Naive thymus-derived CD4-positive, alpha-beta T cell (primary cell): ENCODE measurements at regions not wholly inside any gene's neighbourhood (a gene's known extent, or its start where the extent isn't known, plus 50 kb on each side); places are given as distances from the start of the nearest gene placed in this dataset.

Source experiments
- ATAC-seq: fragments of 150-1000 bp; cut with Tn5 transposase; 2 replicates; pipeline ENCODE4 v1.10.0; 2021; ENCODE audit warnings: mild to moderate bottlenecking, moderate library complexity
- CTCF ChIA-PET: fragments of 350-600 bp; sonication (Branson Sonifier 250); formaldehyde crosslinking; loops from one replicate; lab custom pipeline; 2021; ENCODE audit warnings: antibody characterized with exemption; lab: Charles Lee
- POLR2A ChIA-PET: fragments of 350-600 bp; sonication (Branson Sonifier 250); formaldehyde crosslinking; loops from one replicate; lab custom pipeline; 2021; ENCODE audit warnings: antibody characterized with exemption, inconsistent platforms; lab: Charles Lee
- DNase-seq, 9 donors: peaks; one replicate each; pipeline versions ENCODE4 v3.0.0 to v3.0.0-alpha.2; 2020 to 2022; ENCODE audit warnings: mixed read lengths in 1 of 9
- H3K27ac ChIP-seq: one replicate; pipeline ENCODE4 v1.7.0; 2013; ENCODE audit warnings: mild to moderate bottlenecking, low read depth, low read length, moderate library complexity
- H3K27me3 ChIP-seq, 2 donors: one replicate each; pipeline ENCODE4 v1.7.0; 2013; ENCODE audit warnings: low read length in 2 of 2, mild to moderate bottlenecking in 2 of 2, moderate library complexity in 2 of 2; ENCODE audit not compliant: control insufficient read depth in 2 of 2, insufficient read depth in 2 of 2
- H3K36me3 ChIP-seq, 3 experiments: 1 replicate in 2 of 3; 2 replicates in 1 of 3; pipeline ENCODE4 v1.7.0; 2013; ENCODE audit warnings: low read length in 3 of 3, mild to moderate bottlenecking in 3 of 3, moderate library complexity in 1 of 3; ENCODE audit not compliant: insufficient read depth in 3 of 3, control insufficient read depth in 2 of 3
- H3K4me1 ChIP-seq, 2 donors: one replicate each; pipeline ENCODE4 v1.7.0; 2013; ENCODE audit warnings: low read length in 2 of 2, mild to moderate bottlenecking in 2 of 2, moderate library complexity in 1 of 2; ENCODE audit not compliant: control insufficient read depth in 2 of 2, insufficient read depth in 2 of 2
- H3K4me3 ChIP-seq: 2 replicates; pipeline ENCODE4 v1.7.0; 2013; ENCODE audit warnings: mild to moderate bottlenecking, low read length
- H3K9me3 ChIP-seq, 3 experiments: 1 replicate in 2 of 3; 2 replicates in 1 of 3; pipeline ENCODE4 v1.7.0; 2013; ENCODE audit warnings: low read length in 3 of 3; ENCODE audit not compliant: control insufficient read depth in 2 of 3
- H3K27ac Mint-ChIP-seq, 9 donors: one replicate each; pipeline ENCODE4 v1.8.0; 2020 to 2022; ENCODE audit warnings: mixed read lengths in 9 of 9, mild to moderate bottlenecking in 8 of 9, moderate library complexity in 5 of 9, inconsistent platforms in 2 of 9
- H3K27me3 Mint-ChIP-seq, 5 donors: one replicate each; pipeline ENCODE4 v1.8.0; 2021 to 2022; ENCODE audit warnings: mixed read lengths in 5 of 5, mild to moderate bottlenecking in 1 of 5
- H3K36me3 Mint-ChIP-seq, 5 donors: one replicate each; pipeline ENCODE4 v1.8.0; 2020 to 2022; ENCODE audit warnings: mixed read lengths in 5 of 5, mild to moderate bottlenecking in 3 of 5, inconsistent platforms in 1 of 5
- H3K4me1 Mint-ChIP-seq, 7 donors: one replicate each; pipeline ENCODE4 v1.8.0; 2020 to 2022; ENCODE audit warnings: mixed read lengths in 7 of 7, mild to moderate bottlenecking in 3 of 7, inconsistent platforms in 1 of 7
- H3K4me3 Mint-ChIP-seq, 10 donors: one replicate each; pipeline ENCODE4 v1.8.0; 2020 to 2022; ENCODE audit warnings: mild to moderate bottlenecking in 10 of 10, mixed read lengths in 10 of 10, moderate library complexity in 6 of 10, inconsistent platforms in 2 of 10
- H3K9me3 Mint-ChIP-seq, 11 donors: one replicate each; pipeline ENCODE4 v1.8.0; 2020 to 2022; ENCODE audit warnings: mixed read lengths in 11 of 11, mild to moderate bottlenecking in 4 of 11, inconsistent platforms in 1 of 11, moderate library complexity in 1 of 11
- intact Hi-C, 2 donors: fragments of 100-400 bp; cut with micrococcal nuclease; formaldehyde crosslinking; loops; one replicate each; pipeline ENCODE4 v1.15.1; 2023

DNA sequence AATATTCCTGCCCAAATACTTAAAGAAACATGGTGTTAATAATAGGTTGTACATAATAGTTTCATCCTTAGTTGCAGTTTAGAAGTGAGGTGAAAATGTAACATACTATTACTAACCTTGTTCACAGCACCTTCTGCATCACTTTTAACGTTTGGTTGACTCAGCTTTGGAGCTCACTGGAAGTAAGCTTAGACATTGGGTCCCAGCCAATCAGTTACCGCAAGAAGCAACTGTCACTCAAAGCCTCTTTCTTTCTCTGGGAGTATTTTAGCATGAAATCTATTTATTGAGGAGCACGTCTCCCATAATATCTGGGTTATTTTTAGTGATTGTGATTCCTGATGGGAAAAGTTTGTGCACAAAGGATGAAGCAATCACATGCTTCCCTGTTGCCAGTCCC is 472.6 kb downstream of the SNAPC1 start:
- Mint-ChIP-seq H3K4me3 (no peak overlapping the region), H3K36me3 (no peaks in the 10 kb centered on the region), H3K27ac (no peak overlapping the region), H3K4me1 (no peaks in the 10 kb centered on the region), H3K9me3 (peaks cover 7 to 31% (median 17%) of the 10 kb centered on the region in 11 donors), H3K27me3 (peaks cover 0 to 32% (median 2%) of the 10 kb centered on the region in 5 donors)
- H3K27me3 ChIP-seq, result no peaks in the 10 kb centered on the region
- ChIA-PET CTCF (no interaction called here), POLR2A (no interaction called here)
- no peak for ATAC-seq
- intact Hi-C loops, result no loop called here
- peaks cover 0 to 9% (median 0%) of the 10 kb centered on the region in 3 experiments for H3K9me3 ChIP-seq
- no peaks in the 10 kb centered on the region for H3K4me1 ChIP-seq
- DNase-seq, result no peak
- H3K36me3 ChIP-seq, result no peaks in the 10 kb centered on the region
- H3K27ac ChIP-seq, result no peak overlapping the region
- H3K4me3 ChIP-seq, result no peak overlapping the region

- no peaks in the 10 kb centered on the region for H3K36me3 Mint-ChIP-seq
- no peaks in the 10 kb centered on the region for H3K4me1 Mint-ChIP-seq
- H3K4me3 Mint-ChIP-seq, result no peak overlapping the region
- no peaks in the 10 kb centered on the region for H3K9me3 ChIP-seq
- no peak overlapping the region for H3K27ac Mint-ChIP-seq
- no peaks in the 10 kb centered on the region for H3K4me1 ChIP-seq
- H3K27me3 Mint-ChIP-seq, result peaks cover 0 to 22% (median 16%) of the 10 kb centered on the region in 5 donors
- no peak overlapping the region for H3K4me3 ChIP-seq
- ChIA-PET CTCF (no interaction called here), POLR2A (no interaction called here)
- H3K27ac ChIP-seq, result no peak overlapping the region
- H3K36me3 ChIP-seq, result no peaks in the 10 kb centered on the region
- H3K9me3 Mint-ChIP-seq, result peaks cover 0 to 14% (median 4%) of the 10 kb centered on the region in 11 donors
- ATAC-seq, result no peak
- no peaks in the 10 kb centered on the region for H3K27me3 ChIP-seq
- intact Hi-C loops, result no loop called here
- no peak for DNase-seq
Observed at GRCh38 chr14:62244221-62244620, 482.0 kb downstream of the SNAPC1 start.

DNA sequence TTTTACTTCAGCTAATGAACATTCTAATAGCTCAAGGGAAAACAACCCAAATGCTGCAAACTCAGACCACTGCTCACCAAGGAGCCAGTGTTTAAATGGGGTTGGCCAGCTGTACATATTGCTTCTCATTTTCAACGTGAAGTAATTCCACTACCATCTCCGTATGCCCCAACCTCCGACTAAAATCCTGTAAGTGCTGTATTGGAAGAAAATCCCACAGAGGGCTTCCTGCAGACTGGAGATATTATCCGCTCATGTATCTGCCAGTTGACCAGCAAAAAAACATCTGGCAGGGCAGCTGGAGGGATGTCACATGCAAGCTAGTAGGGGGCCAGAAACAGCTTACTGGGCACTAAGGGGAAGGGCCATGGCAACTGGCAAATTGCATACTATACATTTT is 485.0 kb downstream of the SNAPC1 start:
- H3K27ac Mint-ChIP-seq, result no peak overlapping the region
- Histone ChIP-seq H3K9me3 (no peaks in the 10 kb centered on the region), H3K4me3 (no peak overlapping the region), H3K27me3 (no peaks in the 10 kb centered on the region), H3K4me1 (no peaks in the 10 kb centered on the region), H3K36me3 (no peaks in the 10 kb centered on the region), H3K27ac (no peak overlapping the region)
- peaks cover 0 to 14% (median 4%) of the 10 kb centered on the region in 11 donors for H3K9me3 Mint-ChIP-seq
- peaks cover 0 to 14% (median 12%) of the 10 kb centered on the region in 5 donors for H3K27me3 Mint-ChIP-seq
- no peaks in the 10 kb centered on the region for H3K36me3 Mint-ChIP-seq
- no peaks in the 10 kb centered on the region for H3K4me1 Mint-ChIP-seq
- DNase-seq (no peak), ATAC-seq (no peak)
- CTCF ChIA-PET, result no interaction called here
- POLR2A ChIA-PET, result no interaction called here
- intact Hi-C loops, result no loop called here
- H3K4me3 Mint-ChIP-seq, result no peak overlapping the region

DNA sequence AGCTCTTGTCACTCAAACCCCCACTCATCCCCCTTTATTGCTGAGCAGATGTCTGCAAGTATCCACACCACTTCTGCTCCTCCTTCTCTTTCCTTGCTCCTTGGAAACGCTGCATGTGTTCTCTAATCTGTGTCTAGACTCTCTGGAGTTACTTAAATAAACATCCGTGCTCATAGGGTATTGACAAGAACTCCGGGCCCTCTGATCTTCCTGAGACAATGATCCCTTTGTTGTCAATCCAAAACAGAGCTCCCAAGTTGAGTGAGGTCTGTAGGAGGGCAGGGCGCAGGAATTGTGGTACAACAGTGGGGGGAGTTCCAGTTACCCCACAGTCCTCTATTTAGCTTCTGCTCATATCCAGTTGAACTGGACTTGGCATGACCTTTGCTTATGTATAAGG is 489.0 kb downstream of the SNAPC1 start:
- Histone ChIP-seq H3K9me3 (no peaks in the 10 kb centered on the region), H3K4me3 (no peak overlapping the region), H3K4me1 (no peaks in the 10 kb centered on the region), H3K27me3 (no peaks in the 10 kb centered on the region), H3K27ac (no peak overlapping the region), H3K36me3 (no peaks in the 10 kb centered on the region)
- Mint-ChIP-seq H3K36me3 (no peaks in the 10 kb centered on the region), H3K9me3 (peaks cover 0 to 7% (median 0%) of the 10 kb centered on the region in 11 donors), H3K4me1 (no peaks in the 10 kb centered on the region), H3K4me3 (no peak overlapping the region), H3K27ac (no peak overlapping the region), H3K27me3 (peaks cover 0 to 27% (median 10%) of the 10 kb centered on the region in 5 donors)
- ATAC-seq (no peak), DNase-seq (no peak)
- POLR2A ChIA-PET, result no interaction called here
- CTCF ChIA-PET, result no interaction called here
- intact Hi-C loops, result no loop called here

DNA sequence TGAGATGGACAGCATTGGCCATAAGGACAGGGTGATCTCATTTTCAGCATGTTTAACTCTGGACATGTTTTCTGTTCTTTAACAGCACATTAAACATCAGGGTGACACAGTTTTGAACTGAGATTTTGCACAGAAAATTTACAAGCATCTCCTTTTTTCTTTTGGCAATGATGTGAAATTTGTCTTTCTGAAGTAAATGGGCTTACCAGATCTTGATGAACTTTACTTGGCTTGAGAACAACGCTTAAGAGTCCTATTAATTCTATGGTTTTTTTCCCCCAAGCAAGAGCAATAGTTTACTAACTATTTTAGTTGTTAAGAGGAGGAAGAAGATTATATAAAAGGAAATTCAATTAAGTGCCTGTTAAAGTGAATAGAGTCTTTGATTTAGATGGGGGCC is 491.0 kb downstream of the SNAPC1 start:
- Histone ChIP-seq H3K9me3 (no peaks in the 10 kb centered on the region), H3K4me1 (no peaks in the 10 kb centered on the region), H3K4me3 (no peak overlapping the region), H3K36me3 (no peaks in the 10 kb centered on the region), H3K27ac (no peak overlapping the region), H3K27me3 (no peaks in the 10 kb centered on the region)
- ChIA-PET POLR2A (no interaction called here), CTCF (interaction anchor here (0.7 kb wide), 1 partner anchor 105 kb away, joined by 3 read pairs; no protein-coding TSS in a partner anchor)
- Mint-ChIP-seq H3K27me3 (peaks cover 0 to 41% (median 19%) of the 10 kb centered on the region in 5 donors), H3K4me3 (no peak overlapping the region), H3K9me3 (peaks cover 0 to 7% (median 0%) of the 10 kb centered on the region in 11 donors), H3K36me3 (no peaks in the 10 kb centered on the region), H3K27ac (no peak overlapping the region), H3K4me1 (no peaks in the 10 kb centered on the region)
- no peak for ATAC-seq
- DNase-seq, result no peak
- intact Hi-C loops, result no loop called here

DNA sequence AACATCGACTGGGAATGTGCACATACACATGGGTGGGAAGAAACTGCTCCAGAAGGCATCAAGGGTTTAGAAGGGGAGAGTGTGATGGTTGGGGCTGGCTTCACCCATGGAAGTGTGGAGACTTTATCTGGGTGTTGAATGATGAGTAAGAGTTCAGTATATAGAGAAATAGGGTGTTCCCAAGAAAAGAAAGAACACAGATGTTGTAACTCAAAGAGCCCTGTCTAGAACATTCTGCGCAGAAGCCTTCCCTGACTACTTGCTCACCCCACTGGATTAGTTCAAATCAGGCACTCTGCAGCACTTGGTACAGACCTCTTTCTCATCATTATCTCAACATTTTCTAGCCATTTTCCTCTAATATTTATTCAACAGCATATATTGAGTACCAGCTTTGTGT is 491.7 kb downstream of the SNAPC1 start:
- Histone ChIP-seq H3K9me3 (no peaks in the 10 kb centered on the region), H3K27me3 (no peaks in the 10 kb centered on the region), H3K27ac (no peak overlapping the region), H3K36me3 (no peaks in the 10 kb centered on the region), H3K4me1 (no peaks in the 10 kb centered on the region), H3K4me3 (no peak overlapping the region)
- intact Hi-C loops, result no loop called here
- Mint-ChIP-seq H3K27ac (no peak overlapping the region), H3K4me3 (no peak overlapping the region), H3K36me3 (no peaks in the 10 kb centered on the region), H3K27me3 (peaks cover 0 to 41% (median 19%) of the 10 kb centered on the region in 5 donors), H3K4me1 (no peaks in the 10 kb centered on the region), H3K9me3 (peaks cover 0 to 8% (median 0%) of the 10 kb centered on the region in 11 donors)
- DNase-seq, result no peak
- POLR2A ChIA-PET, result no interaction called here
- CTCF ChIA-PET, result interaction anchor here (0.7 kb wide), 1 partner anchor 104 kb away, joined by 3 read pairs; no protein-coding TSS in a partner anchor
- no peak for ATAC-seq

GRCh38 chr14:62269204-62269603 is 507.0 kb downstream of the SNAPC1 start:
- POLR2A ChIA-PET, result no interaction called here
- H3K4me1 Mint-ChIP-seq, result no peaks in the 10 kb centered on the region

More at GRCh38 chr14:62269204-62269603, 507.0 kb downstream of the SNAPC1 start:
- Mint-ChIP-seq H3K27me3 (peaks cover 0 to 18% (median 7%) of the 10 kb centered on the region in 5 donors), H3K9me3 (peaks cover 0 to 9% (median 0%) of the 10 kb centered on the region in 11 donors), H3K27ac (no peak overlapping the region), H3K4me3 (no peak overlapping the region), H3K36me3 (no peaks in the 10 kb centered on the region)
- no peaks in the 10 kb centered on the region for H3K9me3 ChIP-seq
- no peak overlapping the region for H3K4me3 ChIP-seq
- no peak for DNase-seq
- H3K27me3 ChIP-seq, result no peaks in the 10 kb centered on the region
- intact Hi-C loops, result no loop called here
- H3K4me1 ChIP-seq, result no peaks in the 10 kb centered on the region
- no peak for ATAC-seq
- no peak overlapping the region for H3K27ac ChIP-seq
- CTCF ChIA-PET, result no interaction called here
- H3K36me3 ChIP-seq, result no peaks in the 10 kb centered on the region
